RKO (cell line): ENCODE measurements at regions not wholly inside any gene's neighbourhood (a gene's known extent, or its start where the extent isn't known, plus 50 kb on each side); places are given as distances from the start of the nearest gene placed in this dataset.

Experiments used
- DNase-seq: peaks from one replicate; pipeline ENCODE4 v3.0.0-alpha.2; 2016; ENCODE audit warnings: low spot score

GRCh38 chr5:143870362-143870761, 58.4 kb downstream of the HMHB1 start:
- DNase-seq, result no peak

GRCh38 chr5:143870871-143871632, 59.1 kb downstream of the HMHB1 start:
- no peak for DNase-seq

- DNase-seq, result no peak
These were observed 59.7 kb downstream of the HMHB1 start for GRCh38 chr5:143871672-143872071.

- DNase-seq, result no peak
These were observed 62.4 kb downstream of the HMHB1 start for GRCh38 chr5:143874312-143874711.

- no peak for DNase-seq
These were observed 65.2 kb downstream of the HMHB1 start for GRCh38 chr5:143877196-143877595.

- DNase-seq, result no peak
These were observed 66.5 kb downstream of the HMHB1 start for GRCh38 chr5:143878430-143878829.

- no peak for DNase-seq
These were observed 67.7 kb downstream of the HMHB1 start for GRCh38 chr5:143879646-143880045.

- no peak for DNase-seq
These were observed 68.2 kb downstream of the HMHB1 start for GRCh38 chr5:143880178-143880577.

- DNase-seq, result no peak
These were observed 70.6 kb downstream of the HMHB1 start for GRCh38 chr5:143882520-143882919.

- no peak for DNase-seq
These were observed 74.1 kb downstream of the HMHB1 start for GRCh38 chr5:143886096-143886495.

- no peak for DNase-seq
These were observed 75.0 kb downstream of the HMHB1 start for GRCh38 chr5:143886651-143887638.

GRCh38 chr5:143887903-143888665, 76.1 kb downstream of the HMHB1 start:
- DNase-seq, result no peak

- DNase-seq, result no peak
These were observed 77.0 kb downstream of the HMHB1 start for GRCh38 chr5:143888912-143889311.

- DNase-seq, result no peak
These were observed 78.0 kb downstream of the HMHB1 start for GRCh38 chr5:143889986-143890385.

- no peak for DNase-seq
These were observed 78.5 kb downstream of the HMHB1 start for GRCh38 chr5:143890487-143890886.

- DNase-seq, result no peak
These were observed 80.3 kb downstream of the HMHB1 start for GRCh38 chr5:143892271-143892670.

GRCh38 chr5:143892908-143893307, 80.9 kb downstream of the HMHB1 start:
- no peak for DNase-seq

- DNase-seq, result no peak
These were observed 81.7 kb downstream of the HMHB1 start for GRCh38 chr5:143893638-143894037.

- no peak for DNase-seq
These were observed 84.6 kb downstream of the HMHB1 start for GRCh38 chr5:143896516-143896915.

GRCh38 chr5:143896966-143897365, 85.0 kb downstream of the HMHB1 start:
- no peak for DNase-seq

- DNase-seq, result no peak
These were observed 86.4 kb downstream of the HMHB1 start for GRCh38 chr5:143898381-143898780.

GRCh38 chr5:143898916-143899591, 87.1 kb downstream of the HMHB1 start:
- DNase-seq, result no peak
